Heart left ventricle (tissue), 13 donors: ENCODE measurements at regions not wholly inside any gene's neighbourhood (a gene's known extent, or its start where the extent isn't known, plus 50 kb on each side); places are given as distances from the start of the nearest gene placed in this dataset.

Experiments
- POLR2A ChIP-seq, 2 donors: fragments of 450-650 bp; IDR thresholded peaks; one replicate each; pipeline ENCODE4 v1.6.1; 2017; ENCODE audit warnings: antibody characterized with exemption in 2 of 2, mild to moderate bottlenecking in 2 of 2, moderate library complexity in 2 of 2
- TF ChIP-seq, protein P1 (sequence below), 12 donors: fragments of 200-600 bp; sonication (generic) in 4 of 12; IDR thresholded peaks; one replicate each; pipeline versions ENCODE4 v1.5.0 to v1.8.0; 2018 to 2022; ENCODE audit warnings: antibody characterized with exemption in 12 of 12, mild to moderate bottlenecking in 5 of 12
- donor health status: ischemic (EF 13 %, LVEDD 7.1; RV severe dilation, severe dysfunction).
- donor health status: DM: no; HTN: yes; CAD: no.
- donor health status: DM: no; HTN: no; CAD: no.
- donor health status: ischemic (EF 25% LVEDD 6.9; RV normal size, moderate dysfunction).
- donor health status: ischemic (EF 25% LVEDD 5.7; RV mildly dilated, moderate dysfunction).
- donor health status: ischemic (EF 35%, LVEDD 5.7; RV mildly dilated, moderate dysfunction).
- donor health status: nonischemic (EF 11% LVEDD 7.7; RV severe dilation, severe dysfunction).
- donor health status: DM: yes; HTN: yes; CAD: no.
- donor health status: PGD.
- donor health status: ischemic (EF 29% LVEDD 5.4; RV normal size, mild dysfunction).
- donor health status: nonischemic (EF 23%, LVEDD 6.1; RV moderate dilation, normal function).

GRCh38 chr16:72615856-72616255 is 432.1 kb downstream of the ZFHX3 start:
- TF ChIP-seq POLR2A (IDR thresholded peaks at IDR 0.05) = no peak
- TF ChIP-seq, protein P1, sequence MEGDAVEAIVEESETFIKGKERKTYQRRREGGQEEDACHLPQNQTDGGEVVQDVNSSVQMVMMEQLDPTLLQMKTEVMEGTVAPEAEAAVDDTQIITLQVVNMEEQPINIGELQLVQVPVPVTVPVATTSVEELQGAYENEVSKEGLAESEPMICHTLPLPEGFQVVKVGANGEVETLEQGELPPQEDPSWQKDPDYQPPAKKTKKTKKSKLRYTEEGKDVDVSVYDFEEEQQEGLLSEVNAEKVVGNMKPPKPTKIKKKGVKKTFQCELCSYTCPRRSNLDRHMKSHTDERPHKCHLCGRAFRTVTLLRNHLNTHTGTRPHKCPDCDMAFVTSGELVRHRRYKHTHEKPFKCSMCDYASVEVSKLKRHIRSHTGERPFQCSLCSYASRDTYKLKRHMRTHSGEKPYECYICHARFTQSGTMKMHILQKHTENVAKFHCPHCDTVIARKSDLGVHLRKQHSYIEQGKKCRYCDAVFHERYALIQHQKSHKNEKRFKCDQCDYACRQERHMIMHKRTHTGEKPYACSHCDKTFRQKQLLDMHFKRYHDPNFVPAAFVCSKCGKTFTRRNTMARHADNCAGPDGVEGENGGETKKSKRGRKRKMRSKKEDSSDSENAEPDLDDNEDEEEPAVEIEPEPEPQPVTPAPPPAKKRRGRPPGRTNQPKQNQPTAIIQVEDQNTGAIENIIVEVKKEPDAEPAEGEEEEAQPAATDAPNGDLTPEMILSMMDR (IDR thresholded peaks at IDR 0.05) = no peak
